ENCODE measurements at regions not wholly inside any gene's neighbourhood (a gene's known extent, or its start where the extent isn't known, plus 50 kb on each side); places are given as distances from the start of the nearest gene placed in this dataset.

DNA sequence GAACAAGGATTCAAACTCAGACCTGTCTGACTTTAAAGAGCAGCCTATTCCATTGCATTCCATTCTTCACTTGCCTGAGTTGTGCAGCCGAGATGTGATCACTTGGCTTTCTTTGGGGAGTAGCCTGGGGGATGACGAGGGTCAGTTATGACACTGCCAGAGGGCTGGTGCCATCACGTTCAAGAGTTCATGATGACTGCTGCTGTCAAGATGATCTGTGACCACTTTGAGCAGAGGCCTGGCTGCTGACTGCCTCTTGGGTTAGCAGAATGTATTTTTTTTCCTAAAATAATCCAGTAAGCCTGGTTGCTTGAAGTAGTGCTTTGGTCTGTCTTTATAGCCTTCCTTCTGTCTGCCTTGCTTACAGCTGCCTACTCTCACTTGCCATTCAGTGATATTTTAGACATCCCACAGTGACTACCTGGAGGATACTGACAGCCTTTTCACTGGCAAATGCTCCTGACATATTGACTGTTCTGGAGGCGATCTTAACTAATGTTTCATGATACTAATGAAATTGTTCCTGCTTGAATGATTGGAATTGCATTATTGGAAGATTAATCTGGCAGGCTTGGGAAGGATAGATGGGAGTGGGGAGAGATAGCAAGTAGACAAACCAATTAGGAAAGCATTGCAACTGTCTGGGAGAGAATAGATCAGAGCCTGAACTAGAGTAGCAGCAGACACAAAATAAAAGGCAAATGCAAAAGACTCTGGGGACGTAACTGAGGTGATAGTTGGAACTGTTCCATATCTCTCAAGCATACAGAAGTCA is 221.6 kb upstream of the LCORL start:
- H3K36me3 ChIP-seq: no peaks in the 10 kb centered on the region
- DNase-seq: no peak
- 62 to 72% (median 70%) methylated on average over 5 of the region's 5 CpGs for WGBS, 5 donors
- H3K27me3 ChIP-seq: no peaks in the 10 kb centered on the region
- no peak overlapping the region for H3K4me3 ChIP-seq
- H3K9me3 ChIP-seq: no peaks in the 10 kb centered on the region
- no peaks in the 10 kb centered on the region for H3K4me1 ChIP-seq
- intact Hi-C loops (cut with DNase I; ENCODE audit: low total_unique reads): no loop called here
- H3K27ac ChIP-seq: no peak overlapping the region
- TF ChIP-seq POLR2A (IDR thresholded peaks at IDR 0.05) (no peak), EP300 (IDR thresholded peaks at IDR 0.05) (no peak), POLR2AphosphoS5 (IDR thresholded peaks at IDR 0.05) (no peak)
- TF ChIP-seq, protein P1, sequence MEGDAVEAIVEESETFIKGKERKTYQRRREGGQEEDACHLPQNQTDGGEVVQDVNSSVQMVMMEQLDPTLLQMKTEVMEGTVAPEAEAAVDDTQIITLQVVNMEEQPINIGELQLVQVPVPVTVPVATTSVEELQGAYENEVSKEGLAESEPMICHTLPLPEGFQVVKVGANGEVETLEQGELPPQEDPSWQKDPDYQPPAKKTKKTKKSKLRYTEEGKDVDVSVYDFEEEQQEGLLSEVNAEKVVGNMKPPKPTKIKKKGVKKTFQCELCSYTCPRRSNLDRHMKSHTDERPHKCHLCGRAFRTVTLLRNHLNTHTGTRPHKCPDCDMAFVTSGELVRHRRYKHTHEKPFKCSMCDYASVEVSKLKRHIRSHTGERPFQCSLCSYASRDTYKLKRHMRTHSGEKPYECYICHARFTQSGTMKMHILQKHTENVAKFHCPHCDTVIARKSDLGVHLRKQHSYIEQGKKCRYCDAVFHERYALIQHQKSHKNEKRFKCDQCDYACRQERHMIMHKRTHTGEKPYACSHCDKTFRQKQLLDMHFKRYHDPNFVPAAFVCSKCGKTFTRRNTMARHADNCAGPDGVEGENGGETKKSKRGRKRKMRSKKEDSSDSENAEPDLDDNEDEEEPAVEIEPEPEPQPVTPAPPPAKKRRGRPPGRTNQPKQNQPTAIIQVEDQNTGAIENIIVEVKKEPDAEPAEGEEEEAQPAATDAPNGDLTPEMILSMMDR (IDR thresholded peaks at IDR 0.05): no peak

DNA sequence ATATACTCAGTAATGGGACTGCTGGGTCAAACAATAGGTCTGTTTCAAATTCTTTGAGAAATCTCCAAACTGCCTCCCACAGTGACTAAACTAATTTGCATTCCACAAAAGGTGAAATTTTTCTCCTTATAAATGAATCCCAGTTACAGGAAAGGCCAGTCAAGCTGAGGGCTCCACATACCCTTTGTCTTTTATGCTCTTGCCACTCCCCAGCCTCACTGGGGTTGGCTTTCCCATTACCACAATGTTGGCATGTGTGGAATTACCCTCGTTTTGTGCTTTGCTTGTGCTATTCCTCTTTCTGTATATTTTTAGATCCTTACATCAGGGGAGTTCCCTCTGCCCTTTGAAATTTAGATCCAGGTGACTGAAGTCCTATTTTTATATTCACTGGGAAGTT is 220.2 kb upstream of the LCORL start:
- DNase-seq: no peak
- no peaks in the 10 kb centered on the region for H3K36me3 ChIP-seq
- TF ChIP-seq POLR2A (IDR thresholded peaks at IDR 0.05) (no peak), EP300 (IDR thresholded peaks at IDR 0.05) (no peak), POLR2AphosphoS5 (IDR thresholded peaks at IDR 0.05) (no peak)
- TF ChIP-seq, protein P1 (IDR thresholded peaks at IDR 0.05): no peak
- no peaks in the 10 kb centered on the region for H3K9me3 ChIP-seq
- H3K4me1 ChIP-seq: no peaks in the 10 kb centered on the region
- H3K27me3 ChIP-seq: no peaks in the 10 kb centered on the region
- no peak overlapping the region for H3K4me3 ChIP-seq
- WGBS, 5 donors: 39 to 47% (median 41%) methylated on average over 1 of the region's 1 CpG
- intact Hi-C loops (cut with DNase I; ENCODE audit: low total_unique reads): no loop called here
- H3K27ac ChIP-seq: no peak overlapping the region

DNA sequence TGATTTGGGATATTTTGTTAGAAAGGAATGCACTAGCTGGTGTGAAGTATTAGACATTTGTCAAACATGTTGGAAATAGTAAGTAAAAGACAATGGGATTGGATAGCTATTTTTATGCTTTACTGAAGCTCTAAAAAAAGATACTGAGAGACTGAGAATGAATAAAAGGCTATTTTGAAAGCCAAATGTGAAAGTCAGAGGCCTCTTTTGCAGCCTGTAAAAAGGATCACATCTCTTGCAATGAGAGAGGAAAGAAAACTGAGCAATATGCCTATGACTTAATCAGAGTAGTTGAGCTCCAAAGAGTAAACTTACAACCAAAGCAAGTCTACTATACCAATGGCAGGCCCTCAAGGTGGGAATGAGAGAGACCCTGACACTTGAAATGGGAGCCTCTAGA is 212.6 kb upstream of the LCORL start:
- H3K9me3 ChIP-seq: peaks cover 0 to 13% (median 8%) of the 10 kb centered on the region in 4 donors
- DNase-seq: no peak
- H3K36me3 ChIP-seq: no peaks in the 10 kb centered on the region
- H3K27ac ChIP-seq: no peak overlapping the region
- intact Hi-C loops (cut with DNase I; ENCODE audit: low total_unique reads): no loop called here
- no peaks in the 10 kb centered on the region for H3K4me1 ChIP-seq
- TF ChIP-seq, protein P1 (IDR thresholded peaks at IDR 0.05): no peak
- TF ChIP-seq POLR2A (IDR thresholded peaks at IDR 0.05) (no peak), POLR2AphosphoS5 (IDR thresholded peaks at IDR 0.05) (no peak), EP300 (IDR thresholded peaks at IDR 0.05) (no peak)
- H3K4me3 ChIP-seq: no peak overlapping the region
- no peaks in the 10 kb centered on the region for H3K27me3 ChIP-seq

DNA sequence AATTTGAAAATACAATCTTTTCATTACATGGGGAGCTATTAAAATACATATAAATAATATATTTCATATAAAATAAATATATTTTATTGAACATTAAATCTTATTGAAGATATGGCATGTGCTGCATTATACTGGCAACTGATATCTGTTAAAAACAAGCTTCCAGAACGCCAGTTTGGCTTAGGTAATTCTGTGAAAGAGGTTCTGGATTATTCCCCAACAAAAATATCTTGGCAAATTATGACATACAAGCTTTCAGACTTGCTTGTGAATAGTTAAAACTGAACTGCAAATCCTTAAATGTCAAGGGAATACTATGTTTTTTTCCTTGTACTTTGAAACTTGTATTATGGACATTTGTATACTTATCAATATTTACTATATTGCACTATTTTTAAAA is 210.2 kb upstream of the LCORL start:
- intact Hi-C loops (cut with DNase I; ENCODE audit: low total_unique reads): no loop called here
- Histone ChIP-seq H3K4me1 (no peaks in the 10 kb centered on the region), H3K36me3 (no peaks in the 10 kb centered on the region), H3K4me3 (no peak overlapping the region), H3K27ac (no peak overlapping the region), H3K9me3 (peaks cover 0 to 20% (median 16%) of the 10 kb centered on the region in 4 donors), H3K27me3 (no peaks in the 10 kb centered on the region)
- no peak for TF ChIP-seq EP300 (IDR thresholded peaks at IDR 0.05)
- TF ChIP-seq, protein P1 (IDR thresholded peaks at IDR 0.05): no peak
- TF ChIP-seq POLR2AphosphoS5 (IDR thresholded peaks at IDR 0.05): no peak
- TF ChIP-seq POLR2A (IDR thresholded peaks at IDR 0.05): no peak
- DNase-seq: no peak
- WGBS, 5 donors: 63 to 74% (median 69%) methylated on average over 1 of the region's 1 CpG
